D341Med (cell line): ENCODE measurements at regions not wholly inside any gene's neighbourhood (a gene's known extent, or its start where the extent isn't known, plus 50 kb on each side); places are given as distances from the start of the nearest gene placed in this dataset.

ENCODE experiments used
- DNase-seq: peaks from one replicate; pipeline ENCODE4 v3.0.0; 2012; ENCODE audit warnings: low spot score

GRCh38 chr5:5542654-5543053 lies 120.2 kb downstream of the ICE1 start:
- no peak for DNase-seq

- DNase-seq, result no peak
Observed at GRCh38 chr5:5540065-5540464, 117.6 kb downstream of the ICE1 start.
